ENCODE measurements at regions not wholly inside any gene's neighbourhood (a gene's known extent, or its start where the extent isn't known, plus 50 kb on each side); places are given as distances from the start of the nearest gene placed in this dataset.

GRCh38 chr4:175451238-175451965 is 360.7 kb downstream of the GPM6A start:
- no peak for TF ChIP-seq CTCF (IDR thresholded peaks at IDR 0.05; ENCODE audit: insufficient read depth, low read depth, low read length)
- no peak for TF ChIP-seq EZH2 (IDR thresholded peaks at IDR 0.05; ENCODE audit: insufficient read depth, low read length)
